Parathyroid adenoma (tissue), 2 donors: ENCODE measurements at regions not wholly inside any gene's neighbourhood (a gene's known extent, or its start where the extent isn't known, plus 50 kb on each side); places are given as distances from the start of the nearest gene placed in this dataset.

Experiments used
- H2AFZ ChIP-seq: fragments of 300-600 bp; sonication (generic); one replicate; pipeline ENCODE4 v1.7.0; 2017; ENCODE audit warnings: antibody characterized with exemption, mild to moderate bottlenecking
- H3K27ac ChIP-seq: fragments of 300-600 bp; sonication (generic); one replicate; pipeline ENCODE4 v1.7.0; 2017
- H3K27me3 ChIP-seq: fragments of 300-600 bp; sonication (generic); one replicate; pipeline ENCODE4 v1.7.0; 2017; ENCODE audit warnings: low read length; ENCODE audit not compliant: control insufficient read depth, insufficient read depth
- H3K36me3 ChIP-seq: fragments of 300-600 bp; sonication (generic); one replicate; pipeline ENCODE4 v1.7.0; 2017; ENCODE audit warnings: low read length; ENCODE audit not compliant: control insufficient read depth, insufficient read depth
- H3K4me1 ChIP-seq: fragments of 300-600 bp; sonication (generic); one replicate; pipeline ENCODE4 v1.7.0; 2017; ENCODE audit warnings: control low read depth
- H3K4me2 ChIP-seq: fragments of 300-600 bp; sonication (generic); one replicate; pipeline ENCODE4 v1.7.0; 2017; ENCODE audit warnings: low read length
- H3K4me3 ChIP-seq: fragments of 300-600 bp; sonication (generic); one replicate; pipeline ENCODE4 v1.7.0; 2017; ENCODE audit warnings: low read depth, low read length
- H3K79me2 ChIP-seq: fragments of 300-600 bp; sonication (generic); one replicate; pipeline ENCODE4 v1.7.0; 2017; ENCODE audit warnings: control low read depth
- H3K9ac ChIP-seq: fragments of 300-600 bp; sonication (generic); one replicate; pipeline ENCODE4 v1.7.0; 2017; ENCODE audit warnings: mild to moderate bottlenecking
- H3K9me3 ChIP-seq: fragments of 300-600 bp; sonication (generic); one replicate; pipeline ENCODE4 v1.7.0; 2017; ENCODE audit warnings: low read length; ENCODE audit not compliant: control insufficient read depth
- TF ChIP-seq, protein P1 (sequence below): fragments of 300-600 bp; sonication (generic); IDR thresholded peaks from one replicate; pipeline ENCODE4 v1.7.0; 2017; ENCODE audit warnings: antibody characterized with exemption, mild to moderate bottlenecking
- donor health status: primary hyperparathyroidism.

DNA sequence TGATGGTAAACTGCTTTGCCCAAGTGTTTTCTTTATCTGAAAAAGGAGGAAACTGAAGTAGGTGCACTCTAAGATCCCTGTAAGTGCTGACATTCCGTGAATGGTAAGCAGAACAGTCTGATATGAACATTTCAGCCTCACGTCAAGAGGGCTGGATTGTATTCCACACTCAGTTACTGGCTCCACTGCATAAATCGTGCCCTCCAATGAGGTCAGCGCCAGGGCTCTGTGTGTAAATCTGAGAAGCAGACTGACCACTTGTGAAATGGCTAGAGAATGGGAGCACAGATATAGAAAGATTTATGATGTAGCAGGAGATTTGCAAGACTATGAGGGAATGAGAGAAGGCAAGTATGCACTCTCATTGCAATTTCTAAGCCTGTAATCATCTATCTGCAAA, 153.0 kb downstream of the ICOS start:
- no peak overlapping the region for H2AFZ ChIP-seq
- no peak overlapping the region for H3K4me3 ChIP-seq
- H3K27ac ChIP-seq: no peak overlapping the region
- H3K79me2 ChIP-seq: no peaks in the 10 kb centered on the region
- H3K27me3 ChIP-seq: no peaks in the 10 kb centered on the region
- no peaks in the 10 kb centered on the region for H3K4me1 ChIP-seq
- no peaks in the 10 kb centered on the region for H3K9me3 ChIP-seq
- no peaks in the 10 kb centered on the region for H3K36me3 ChIP-seq
- no peak overlapping the region for H3K9ac ChIP-seq
- TF ChIP-seq, protein P1, sequence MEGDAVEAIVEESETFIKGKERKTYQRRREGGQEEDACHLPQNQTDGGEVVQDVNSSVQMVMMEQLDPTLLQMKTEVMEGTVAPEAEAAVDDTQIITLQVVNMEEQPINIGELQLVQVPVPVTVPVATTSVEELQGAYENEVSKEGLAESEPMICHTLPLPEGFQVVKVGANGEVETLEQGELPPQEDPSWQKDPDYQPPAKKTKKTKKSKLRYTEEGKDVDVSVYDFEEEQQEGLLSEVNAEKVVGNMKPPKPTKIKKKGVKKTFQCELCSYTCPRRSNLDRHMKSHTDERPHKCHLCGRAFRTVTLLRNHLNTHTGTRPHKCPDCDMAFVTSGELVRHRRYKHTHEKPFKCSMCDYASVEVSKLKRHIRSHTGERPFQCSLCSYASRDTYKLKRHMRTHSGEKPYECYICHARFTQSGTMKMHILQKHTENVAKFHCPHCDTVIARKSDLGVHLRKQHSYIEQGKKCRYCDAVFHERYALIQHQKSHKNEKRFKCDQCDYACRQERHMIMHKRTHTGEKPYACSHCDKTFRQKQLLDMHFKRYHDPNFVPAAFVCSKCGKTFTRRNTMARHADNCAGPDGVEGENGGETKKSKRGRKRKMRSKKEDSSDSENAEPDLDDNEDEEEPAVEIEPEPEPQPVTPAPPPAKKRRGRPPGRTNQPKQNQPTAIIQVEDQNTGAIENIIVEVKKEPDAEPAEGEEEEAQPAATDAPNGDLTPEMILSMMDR: no peak
- no peak overlapping the region for H3K4me2 ChIP-seq

DNA sequence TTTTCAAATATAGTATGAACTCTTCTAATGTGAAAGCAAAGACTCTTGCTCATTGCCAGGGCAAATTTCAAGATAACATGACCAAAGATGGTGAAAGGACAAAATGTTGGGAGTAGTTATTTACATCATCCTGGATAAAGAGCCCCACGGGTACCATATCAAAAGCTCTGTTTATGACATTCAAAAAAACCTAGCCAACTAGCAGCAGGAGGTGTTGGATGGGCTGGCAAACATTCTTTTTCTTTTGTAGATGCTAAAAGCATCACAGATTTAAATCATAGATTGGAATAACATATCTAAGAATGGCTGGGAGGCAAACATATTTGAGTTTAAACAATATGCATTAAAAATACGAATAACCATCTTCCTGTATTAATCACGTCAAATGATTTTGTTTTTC, 153.5 kb downstream of the ICOS start:
- no peaks in the 10 kb centered on the region for H3K4me1 ChIP-seq
- H3K36me3 ChIP-seq: no peaks in the 10 kb centered on the region
- no peak overlapping the region for H3K4me2 ChIP-seq
- no peaks in the 10 kb centered on the region for H3K79me2 ChIP-seq
- no peak overlapping the region for H3K4me3 ChIP-seq
- H3K9ac ChIP-seq: no peak overlapping the region
- TF ChIP-seq, protein P1: no peak
- no peaks in the 10 kb centered on the region for H3K9me3 ChIP-seq
- H2AFZ ChIP-seq: no peak overlapping the region
- no peaks in the 10 kb centered on the region for H3K27me3 ChIP-seq
- no peak overlapping the region for H3K27ac ChIP-seq

DNA sequence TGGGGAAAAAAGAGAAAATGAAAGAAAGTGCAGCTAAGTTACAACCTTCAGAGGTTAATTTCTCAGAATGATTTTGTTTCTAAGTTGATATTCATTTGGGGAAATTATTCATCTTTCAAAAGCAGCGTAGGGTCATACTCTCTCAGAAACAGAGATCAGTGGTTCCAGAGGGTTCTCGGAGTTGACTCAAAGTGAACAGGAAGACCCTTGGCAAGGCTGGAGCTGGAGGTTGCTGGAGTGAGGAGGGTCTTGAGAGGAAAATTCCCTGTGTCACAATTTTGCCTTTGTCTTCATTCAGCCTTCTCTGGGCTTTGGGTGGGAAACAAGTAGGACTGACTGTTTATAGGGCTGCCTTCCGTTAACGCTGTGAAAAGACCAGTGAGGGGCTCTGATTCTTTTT, 168.2 kb downstream of the ICOS start:
- Histone ChIP-seq H3K9ac (no peak overlapping the region), H3K27me3 (no peaks in the 10 kb centered on the region), H3K4me3 (no peak overlapping the region), H3K27ac (no peak overlapping the region), H3K4me2 (no peak overlapping the region), H3K4me1 (peaks cover 10% of the 10 kb centered on the region), H3K9me3 (no peaks in the 10 kb centered on the region), H3K79me2 (no peaks in the 10 kb centered on the region), H3K36me3 (no peaks in the 10 kb centered on the region), H2AFZ (peak overlapping the region; percentile 8)
- TF ChIP-seq, protein P1: no peak

DNA sequence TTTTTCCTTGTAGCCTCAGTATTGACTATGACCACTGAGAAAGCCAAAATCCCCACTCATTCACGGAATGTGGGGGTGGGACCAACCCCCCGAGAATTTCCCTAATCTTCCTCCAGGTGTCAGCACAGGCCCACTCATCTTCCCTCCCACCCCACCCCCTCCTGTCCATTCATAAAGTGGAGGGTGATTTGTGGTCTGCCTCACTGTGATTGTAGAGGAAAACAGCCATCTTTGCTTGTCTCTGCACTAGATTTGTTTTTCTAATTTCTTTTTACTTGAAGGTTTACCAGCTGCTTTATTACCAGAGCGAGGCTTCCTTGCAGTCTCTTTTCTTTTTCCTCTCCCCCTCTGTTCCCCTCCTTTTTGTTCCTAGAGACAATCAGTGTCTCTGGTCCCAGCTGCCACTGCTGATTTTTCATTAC, 171.8 kb downstream of the ICOS start:
- H3K79me2 ChIP-seq: no peaks in the 10 kb centered on the region
- no peaks in the 10 kb centered on the region for H3K9me3 ChIP-seq
- H3K4me3 ChIP-seq: no peak overlapping the region
- TF ChIP-seq, protein P1: peak; percentile 44
- no peak overlapping the region for H3K9ac ChIP-seq
- H3K4me1 ChIP-seq: peaks cover 27% of the 10 kb centered on the region
- no peaks in the 10 kb centered on the region for H3K36me3 ChIP-seq
- H3K27me3 ChIP-seq: no peaks in the 10 kb centered on the region
- H2AFZ ChIP-seq: peak overlapping the region; percentile 77
- peak overlapping the region; percentile 74 for H3K27ac ChIP-seq
- no peak overlapping the region for H3K4me2 ChIP-seq

DNA sequence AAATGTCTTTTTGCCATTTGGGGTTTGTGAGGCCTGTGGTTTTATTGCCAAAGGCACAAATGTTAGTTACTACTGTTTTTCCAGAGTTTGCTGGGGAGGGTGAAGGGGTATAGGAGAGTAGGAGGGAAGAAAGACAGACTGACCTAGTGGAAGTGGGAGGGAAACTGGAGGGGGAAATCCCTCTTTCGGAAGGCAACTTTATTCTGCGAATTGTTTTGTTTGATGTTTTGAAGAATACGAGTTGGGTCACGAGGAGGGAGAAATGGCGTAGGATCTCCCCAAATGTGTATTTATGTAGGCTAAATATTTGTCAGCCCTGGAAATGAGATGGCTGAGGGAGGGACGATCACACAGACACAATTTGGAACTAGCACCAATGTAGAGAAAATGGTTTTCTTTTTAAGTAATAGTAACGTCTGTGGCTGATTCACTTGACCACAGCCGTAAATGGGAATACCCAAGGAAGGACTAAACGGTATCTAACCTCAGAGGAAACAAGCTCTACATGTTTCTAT, 172.3 kb downstream of the ICOS start:
- Histone ChIP-seq H3K9me3 (no peaks in the 10 kb centered on the region), H3K36me3 (no peaks in the 10 kb centered on the region), H3K79me2 (no peaks in the 10 kb centered on the region), H3K9ac (no peak overlapping the region), H3K27me3 (no peaks in the 10 kb centered on the region), H3K4me1 (peaks cover 27% of the 10 kb centered on the region), H3K4me3 (no peak overlapping the region), H3K4me2 (peak overlapping the region; percentile 43), H2AFZ (peak overlapping the region; percentile 77), H3K27ac (peak overlapping the region; percentile 74)
- TF ChIP-seq, protein P1: no peak
